Vagina (tissue), 2 donors: ENCODE measurements at regions not wholly inside any gene's neighbourhood (a gene's known extent, or its start where the extent isn't known, plus 50 kb on each side); places are given as distances from the start of the nearest gene placed in this dataset.

Experiments
- POLR2A ChIP-seq, 2 donors: fragments of 450-650 bp; IDR thresholded peaks; one replicate each; pipeline ENCODE4 v1.6.1; 2017; ENCODE audit warnings: antibody characterized with exemption in 2 of 2, mild to moderate bottlenecking in 2 of 2, moderate library complexity in 2 of 2
- TF ChIP-seq, protein P1 (sequence below), 3 experiments: fragments of 450-650 bp in 2 of 3; fragments of 200-600 bp in 1 of 3; sonication (generic) in 1 of 3; IDR thresholded peaks; one replicate each; pipeline ENCODE4 v1.5.1; 2017 to 2019; ENCODE audit warnings: antibody characterized with exemption in 3 of 3, mild to moderate bottlenecking in 2 of 3, moderate library complexity in 2 of 3

DNA sequence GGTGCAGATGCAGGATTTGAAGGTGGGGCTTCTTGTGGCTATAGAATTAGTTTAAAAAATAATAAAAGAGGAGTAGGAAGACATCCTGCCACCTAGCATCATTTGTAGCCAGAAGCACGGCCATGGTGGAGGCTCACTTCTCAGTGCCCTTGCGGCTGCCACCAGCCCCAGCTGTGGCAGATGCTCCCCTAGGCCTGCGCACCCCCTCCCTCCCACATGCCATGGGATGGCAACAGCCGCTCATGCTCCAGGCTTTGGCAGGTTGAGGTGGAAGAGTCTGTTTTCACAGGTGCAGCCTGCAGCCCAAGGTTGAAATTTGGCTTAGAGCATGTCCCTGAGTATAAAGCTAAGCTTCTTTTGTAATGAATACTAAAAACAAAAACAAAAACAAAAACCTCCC is 96.4 kb downstream of the GATA6 start:
- TF ChIP-seq, protein P1, sequence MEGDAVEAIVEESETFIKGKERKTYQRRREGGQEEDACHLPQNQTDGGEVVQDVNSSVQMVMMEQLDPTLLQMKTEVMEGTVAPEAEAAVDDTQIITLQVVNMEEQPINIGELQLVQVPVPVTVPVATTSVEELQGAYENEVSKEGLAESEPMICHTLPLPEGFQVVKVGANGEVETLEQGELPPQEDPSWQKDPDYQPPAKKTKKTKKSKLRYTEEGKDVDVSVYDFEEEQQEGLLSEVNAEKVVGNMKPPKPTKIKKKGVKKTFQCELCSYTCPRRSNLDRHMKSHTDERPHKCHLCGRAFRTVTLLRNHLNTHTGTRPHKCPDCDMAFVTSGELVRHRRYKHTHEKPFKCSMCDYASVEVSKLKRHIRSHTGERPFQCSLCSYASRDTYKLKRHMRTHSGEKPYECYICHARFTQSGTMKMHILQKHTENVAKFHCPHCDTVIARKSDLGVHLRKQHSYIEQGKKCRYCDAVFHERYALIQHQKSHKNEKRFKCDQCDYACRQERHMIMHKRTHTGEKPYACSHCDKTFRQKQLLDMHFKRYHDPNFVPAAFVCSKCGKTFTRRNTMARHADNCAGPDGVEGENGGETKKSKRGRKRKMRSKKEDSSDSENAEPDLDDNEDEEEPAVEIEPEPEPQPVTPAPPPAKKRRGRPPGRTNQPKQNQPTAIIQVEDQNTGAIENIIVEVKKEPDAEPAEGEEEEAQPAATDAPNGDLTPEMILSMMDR (IDR thresholded peaks at IDR 0.05) = no peak
- no peak for TF ChIP-seq POLR2A (IDR thresholded peaks at IDR 0.05)
